AG09309 (cell line): ENCODE measurements at regions not wholly inside any gene's neighbourhood (a gene's known extent, or its start where the extent isn't known, plus 50 kb on each side); places are given as distances from the start of the nearest gene placed in this dataset.

Experiments
- DNase-seq: peaks from one replicate; pipeline ENCODE4 v3.0.0-alpha.2; 2010; ENCODE audit warnings: low read depth
- H3K4me3 ChIP-seq: 2 replicates; pipeline ENCODE4 v1.5.1; 2011; ENCODE audit warnings: mild to moderate bottlenecking, low read depth, low read length, moderate library complexity; ENCODE audit not compliant: control insufficient read depth
- CTCF ChIP-seq: IDR thresholded peaks from 2 replicates; pipeline ENCODE4 v1.5.1; 2011; ENCODE audit warnings: mild to moderate bottlenecking, low read depth, low read length, inconsistent platforms; ENCODE audit not compliant: insufficient read depth, control insufficient read depth; ENCODE audit errors: missing control alignments

GRCh38 chr17:69620363-69620762 lies 205.9 kb downstream of the MAP2K6 start:
- no peak overlapping the region for H3K4me3 ChIP-seq
- no peak for TF ChIP-seq CTCF
- DNase-seq, result no peak

- no peak overlapping the region for H3K4me3 ChIP-seq
- TF ChIP-seq CTCF, result no peak
- no peak for DNase-seq
These were observed 211.0 kb downstream of the MAP2K6 start for GRCh38 chr17:69625474-69625873.

- no peak for TF ChIP-seq CTCF
- no peak for DNase-seq
- no peak overlapping the region for H3K4me3 ChIP-seq
These were observed 215.6 kb downstream of the MAP2K6 start for GRCh38 chr17:69630056-69630635.

GRCh38 chr17:69634844-69635243 lies 220.3 kb downstream of the MAP2K6 start:
- TF ChIP-seq CTCF, result no peak
- H3K4me3 ChIP-seq, result no peak overlapping the region
- DNase-seq, result no peak

- H3K4me3 ChIP-seq, result no peak overlapping the region
- DNase-seq, result peak; percentile 38
- no peak for TF ChIP-seq CTCF
These were observed 223.1 kb downstream of the MAP2K6 start for GRCh38 chr17:69637446-69638156.

GRCh38 chr17:69639096-69639495 lies 224.6 kb downstream of the MAP2K6 start:
- no peak for TF ChIP-seq CTCF
- no peak for DNase-seq
- H3K4me3 ChIP-seq, result no peak overlapping the region
